ENCODE measurements at regions not wholly inside any gene's neighbourhood (a gene's known extent, or its start where the extent isn't known, plus 50 kb on each side); places are given as distances from the start of the nearest gene placed in this dataset.

- Histone ChIP-seq H3K27ac (ENCODE audit: low read depth, low read length) (no peak overlapping the region), H3K79me2 (ENCODE audit: control insufficient read depth, insufficient read depth, low read length) (no peaks in the 10 kb centered on the region), H2BK15ac (replicated peaks; ENCODE audit: low read depth) (no peak overlapping the region), H2BK120ac (ENCODE audit: low read depth, low read length) (no peak overlapping the region), H2BK5ac (ENCODE audit: low read length) (no peak overlapping the region), H3K56ac (ENCODE audit: low read length) (no peak overlapping the region), H3K27me3 (ENCODE audit: insufficient read depth, low read length, poor library complexity) (no peaks in the 10 kb centered on the region), H3K4ac (ENCODE audit: low read depth, low read length) (no peak overlapping the region), H4K5ac (ENCODE audit: low read length) (no peak overlapping the region), H3K23ac (ENCODE audit: low read length) (no peak overlapping the region), H3K79me1 (ENCODE audit: low read length) (no peaks in the 10 kb centered on the region), H3K36me3 (ENCODE audit: control insufficient read depth, insufficient read depth, low read length) (no peaks in the 10 kb centered on the region), H3K4me1 (ENCODE audit: control insufficient read depth, low read depth, low read length) (no peaks in the 10 kb centered on the region), H2AK5ac (ENCODE audit: low read length) (no peak overlapping the region), H3K9ac (ENCODE audit: low read length) (no peak overlapping the region), H3K4me2 (ENCODE audit: low read length) (no peak overlapping the region), H4K8ac (ENCODE audit: low read depth, low read length) (no peak overlapping the region), H3K18ac (ENCODE audit: low read length) (no peak overlapping the region), H3K4me3 (ENCODE audit: low read length) (no peak overlapping the region)
- WGBS (ENCODE audit: extremely low coverage, insufficient coverage, low lambda C conversion rate): no CpG with 5 or more reads among the region's 3 CpGs
- DNase-seq: no peak
These were observed 70.5 kb upstream of the BLID start for GRCh38 chr11:122186439-122187080.

GRCh38 chr11:122183933-122184332 is 67.9 kb upstream of the BLID start:
- no peak overlapping the region for H3K56ac ChIP-seq (ENCODE audit: low read length)
- no peaks in the 10 kb centered on the region for H3K4me1 ChIP-seq (ENCODE audit: control insufficient read depth, low read depth, low read length)
- no peak overlapping the region for H3K27ac ChIP-seq (ENCODE audit: low read depth, low read length)

GRCh38 chr11:122181893-122182292 is 65.9 kb upstream of the BLID start:
- no CpG with 5 or more reads among the region's 1 CpG for WGBS (ENCODE audit: extremely low coverage, insufficient coverage, low lambda C conversion rate)
- Histone ChIP-seq H2BK120ac (ENCODE audit: low read depth, low read length) (no peak overlapping the region), H4K5ac (ENCODE audit: low read length) (no peak overlapping the region), H3K79me1 (ENCODE audit: low read length) (no peaks in the 10 kb centered on the region), H3K18ac (ENCODE audit: low read length) (no peak overlapping the region), H3K27ac (ENCODE audit: low read depth, low read length) (no peak overlapping the region), H4K8ac (ENCODE audit: low read depth, low read length) (no peak overlapping the region), H3K23ac (ENCODE audit: low read length) (no peak overlapping the region), H3K4me3 (ENCODE audit: low read length) (no peak overlapping the region), H3K4me1 (ENCODE audit: control insufficient read depth, low read depth, low read length) (no peaks in the 10 kb centered on the region), H2BK5ac (ENCODE audit: low read length) (no peak overlapping the region), H3K56ac (ENCODE audit: low read length) (no peak overlapping the region), H3K36me3 (ENCODE audit: control insufficient read depth, insufficient read depth, low read length) (no peaks in the 10 kb centered on the region), H2BK15ac (replicated peaks; ENCODE audit: low read depth) (no peak overlapping the region), H3K4ac (ENCODE audit: low read depth, low read length) (no peak overlapping the region), H2AK5ac (ENCODE audit: low read length) (no peak overlapping the region), H3K4me2 (ENCODE audit: low read length) (no peak overlapping the region), H3K27me3 (ENCODE audit: insufficient read depth, low read length, poor library complexity) (no peaks in the 10 kb centered on the region), H3K9ac (ENCODE audit: low read length) (no peak overlapping the region), H3K79me2 (ENCODE audit: control insufficient read depth, insufficient read depth, low read length) (no peaks in the 10 kb centered on the region)
- DNase-seq: no peak

More at GRCh38 chr11:122183933-122184332, 67.9 kb upstream of the BLID start:
- Histone ChIP-seq H3K36me3 (ENCODE audit: control insufficient read depth, insufficient read depth, low read length) (no peaks in the 10 kb centered on the region), H3K27me3 (ENCODE audit: insufficient read depth, low read length, poor library complexity) (no peaks in the 10 kb centered on the region), H3K4me3 (ENCODE audit: low read length) (no peak overlapping the region), H4K5ac (ENCODE audit: low read length) (no peak overlapping the region), H3K4ac (ENCODE audit: low read depth, low read length) (no peak overlapping the region), H3K79me1 (ENCODE audit: low read length) (no peaks in the 10 kb centered on the region), H2BK15ac (replicated peaks; ENCODE audit: low read depth) (no peak overlapping the region), H2BK5ac (ENCODE audit: low read length) (no peak overlapping the region), H3K23ac (ENCODE audit: low read length) (no peak overlapping the region), H2BK120ac (ENCODE audit: low read depth, low read length) (no peak overlapping the region), H2AK5ac (ENCODE audit: low read length) (no peak overlapping the region), H3K4me2 (ENCODE audit: low read length) (no peak overlapping the region), H4K8ac (ENCODE audit: low read depth, low read length) (no peak overlapping the region), H3K9ac (ENCODE audit: low read length) (no peak overlapping the region), H3K79me2 (ENCODE audit: control insufficient read depth, insufficient read depth, low read length) (no peaks in the 10 kb centered on the region), H3K18ac (ENCODE audit: low read length) (no peak overlapping the region)
- no peak for DNase-seq

GRCh38 chr11:122181372-122181771 is 65.4 kb upstream of the BLID start:
- Histone ChIP-seq H3K56ac (ENCODE audit: low read length) (no peak overlapping the region), H3K4me3 (ENCODE audit: low read length) (no peak overlapping the region), H2AK5ac (ENCODE audit: low read length) (no peak overlapping the region), H3K79me1 (ENCODE audit: low read length) (no peaks in the 10 kb centered on the region), H3K4ac (ENCODE audit: low read depth, low read length) (no peak overlapping the region), H3K23ac (ENCODE audit: low read length) (no peak overlapping the region), H3K4me1 (ENCODE audit: control insufficient read depth, low read depth, low read length) (no peaks in the 10 kb centered on the region), H2BK120ac (ENCODE audit: low read depth, low read length) (no peak overlapping the region), H3K9ac (ENCODE audit: low read length) (no peak overlapping the region), H2BK15ac (replicated peaks; ENCODE audit: low read depth) (no peak overlapping the region), H3K4me2 (ENCODE audit: low read length) (no peak overlapping the region), H2BK5ac (ENCODE audit: low read length) (no peak overlapping the region), H4K8ac (ENCODE audit: low read depth, low read length) (no peak overlapping the region), H3K27ac (ENCODE audit: low read depth, low read length) (no peak overlapping the region), H3K36me3 (ENCODE audit: control insufficient read depth, insufficient read depth, low read length) (no peaks in the 10 kb centered on the region), H3K27me3 (ENCODE audit: insufficient read depth, low read length, poor library complexity) (no peaks in the 10 kb centered on the region), H4K5ac (ENCODE audit: low read length) (no peak overlapping the region), H3K79me2 (ENCODE audit: control insufficient read depth, insufficient read depth, low read length) (no peaks in the 10 kb centered on the region), H3K18ac (ENCODE audit: low read length) (no peak overlapping the region)
- WGBS (ENCODE audit: extremely low coverage, insufficient coverage, low lambda C conversion rate): no CpG with 5 or more reads among the region's 1 CpG
- no peak for DNase-seq

GRCh38 chr11:122179961-122180834 is 64.2 kb upstream of the BLID start:
- no peaks in the 10 kb centered on the region for H3K27me3 ChIP-seq (ENCODE audit: insufficient read depth, low read length, poor library complexity)
- no peak overlapping the region for H3K9ac ChIP-seq (ENCODE audit: low read length)
- H3K4me1 ChIP-seq (ENCODE audit: control insufficient read depth, low read depth, low read length): no peaks in the 10 kb centered on the region
- no peak overlapping the region for H3K4ac ChIP-seq (ENCODE audit: low read depth, low read length)
- no peak overlapping the region for H4K5ac ChIP-seq (ENCODE audit: low read length)
- H3K4me2 ChIP-seq (ENCODE audit: low read length): no peak overlapping the region
- no peak overlapping the region for H2AK5ac ChIP-seq (ENCODE audit: low read length)
- no peaks in the 10 kb centered on the region for H3K79me2 ChIP-seq (ENCODE audit: control insufficient read depth, insufficient read depth, low read length)
- H2BK15ac ChIP-seq (replicated peaks; ENCODE audit: low read depth): no peak overlapping the region
- no peak overlapping the region for H3K27ac ChIP-seq (ENCODE audit: low read depth, low read length)
- peak overlapping the region; percentile 56 for H4K8ac ChIP-seq (ENCODE audit: low read depth, low read length)
- peak; percentile 58 for DNase-seq
- no peak overlapping the region for H2BK5ac ChIP-seq (ENCODE audit: low read length)
- no peaks in the 10 kb centered on the region for H3K36me3 ChIP-seq (ENCODE audit: control insufficient read depth, insufficient read depth, low read length)
- H3K18ac ChIP-seq (ENCODE audit: low read length): peak overlapping the region; percentile 75
- H3K79me1 ChIP-seq (ENCODE audit: low read length): no peaks in the 10 kb centered on the region
- H3K23ac ChIP-seq (ENCODE audit: low read length): no peak overlapping the region
- no peak overlapping the region for H3K4me3 ChIP-seq (ENCODE audit: low read length)
- H3K56ac ChIP-seq (ENCODE audit: low read length): peak overlapping the region; percentile 26
- no CpG with 5 or more reads among the region's 8 CpGs for WGBS (ENCODE audit: extremely low coverage, insufficient coverage, low lambda C conversion rate)
- no peak overlapping the region for H2BK120ac ChIP-seq (ENCODE audit: low read depth, low read length)

All from mesendoderm (in vitro differentiated cells).